ENCODE measurements at regions not wholly inside any gene's neighbourhood (a gene's known extent, or its start where the extent isn't known, plus 50 kb on each side); places are given as distances from the start of the nearest gene placed in this dataset.
"Not testable (repeated sequence)": the region's sequence is repeated elsewhere in the genome, so short reads cannot be mapped to it uniquely, and the experiment has no call there.

- no peak for DNase-seq
Measured at GRCh38 chr9:38342532-38342931, 50.0 kb upstream of the ALDH1B1 start.

- DNase-seq = no peak
Measured at GRCh38 chr9:38342096-38342495, 50.4 kb upstream of the ALDH1B1 start.

GRCh38 chr9:38339496-38339895, 53.0 kb upstream of the ALDH1B1 start:
- DNase-seq = peak; percentile 41

GRCh38 chr9:38339087-38339486, 53.4 kb upstream of the ALDH1B1 start:
- peak; percentile 55 for DNase-seq

- no peak for DNase-seq
Measured at GRCh38 chr9:38338342-38339018, 54.0 kb upstream of the ALDH1B1 start.

- DNase-seq = no peak
Measured at GRCh38 chr9:38337706-38338264, 54.7 kb upstream of the ALDH1B1 start.

GRCh38 chr9:38337181-38337580, 55.3 kb upstream of the ALDH1B1 start:
- no peak for DNase-seq

GRCh38 chr9:38336341-38336740, 56.2 kb upstream of the ALDH1B1 start:
- no peak for DNase-seq

- DNase-seq = no peak
Measured at GRCh38 chr9:38335686-38336085, 56.8 kb upstream of the ALDH1B1 start.

- no peak for DNase-seq
Measured at GRCh38 chr9:38334234-38334633, 58.3 kb upstream of the ALDH1B1 start.

GRCh38 chr9:38333047-38333446, 59.5 kb upstream of the ALDH1B1 start:
- no peak for DNase-seq

GRCh38 chr9:38332625-38333024, 59.9 kb upstream of the ALDH1B1 start:
- DNase-seq = no peak

GRCh38 chr9:38331141-38331540, 61.4 kb upstream of the ALDH1B1 start:
- no peak for DNase-seq

GRCh38 chr9:38329968-38330367, 62.5 kb upstream of the ALDH1B1 start:
- no peak for DNase-seq

GRCh38 chr9:38328765-38329164, 63.7 kb upstream of the ALDH1B1 start:
- DNase-seq = no peak

- DNase-seq = no peak
Measured at GRCh38 chr9:38326122-38326521, 66.4 kb upstream of the ALDH1B1 start.

- not testable (repeated sequence) for DNase-seq
Measured at GRCh38 chr9:38324213-38324612, 68.3 kb upstream of the ALDH1B1 start.

GRCh38 chr9:38322937-38323336, 69.6 kb upstream of the ALDH1B1 start:
- DNase-seq = no peak

- no peak for DNase-seq
Measured at GRCh38 chr9:38319496-38320173, 72.9 kb upstream of the ALDH1B1 start.

- DNase-seq = peak; percentile 20
Measured at GRCh38 chr9:38318759-38319495, 73.6 kb upstream of the ALDH1B1 start.

GRCh38 chr9:38316166-38316780, 76.2 kb upstream of the ALDH1B1 start:
- DNase-seq = no peak

- no peak for DNase-seq
Measured at GRCh38 chr9:38315085-38315595, 77.4 kb upstream of the ALDH1B1 start.

- no peak for DNase-seq
Measured at GRCh38 chr9:38313421-38313820, 79.1 kb upstream of the ALDH1B1 start.

Measured in fibroblast of skin of right quadriceps (primary cell).